ENCODE measurements at regions not wholly inside any gene's neighbourhood (a gene's known extent, or its start where the extent isn't known, plus 50 kb on each side); places are given as distances from the start of the nearest gene placed in this dataset.

DNA sequence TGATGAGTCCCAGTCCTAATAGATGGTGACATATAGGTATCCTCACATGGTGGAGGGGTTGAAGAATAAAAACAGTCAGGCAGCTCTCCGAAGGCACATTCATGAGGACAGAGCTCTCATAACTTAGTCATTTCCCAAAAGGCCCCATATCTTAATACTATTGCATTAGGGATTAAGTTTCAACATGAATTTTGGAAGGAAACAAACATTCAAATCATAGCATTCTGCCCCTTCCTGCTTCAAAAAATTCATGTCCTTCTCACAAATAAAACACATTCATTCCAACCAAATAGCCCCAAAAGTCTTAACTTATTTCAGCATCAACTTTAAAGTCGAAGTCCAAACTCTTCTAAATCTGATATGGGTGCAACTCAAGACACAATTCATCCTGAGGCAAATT, 277.2 kb upstream of the NR4A3 start:
- no peak for DNase-seq (ENCODE audit: low read depth)

DNA sequence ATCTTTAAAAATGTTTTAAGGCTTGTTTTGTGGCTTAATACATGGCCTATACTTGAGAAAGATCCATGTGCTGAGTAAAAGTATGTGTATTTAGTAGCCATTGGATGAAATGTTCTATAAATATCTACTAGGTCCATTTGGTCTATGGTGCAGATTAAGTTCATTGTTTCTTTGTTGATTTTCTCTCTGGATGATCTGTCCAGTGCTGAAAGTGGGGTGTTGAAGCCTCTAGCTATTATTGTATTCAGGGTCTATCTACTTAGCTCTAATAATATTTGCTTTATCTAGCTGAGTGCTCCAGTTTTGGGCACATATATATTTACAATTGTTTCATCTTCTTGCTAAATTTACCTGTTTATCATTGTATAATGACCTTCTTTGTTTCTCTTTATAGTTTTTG, 272.2 kb upstream of the NR4A3 start:
- no peak for DNase-seq (ENCODE audit: low read depth)

DNA sequence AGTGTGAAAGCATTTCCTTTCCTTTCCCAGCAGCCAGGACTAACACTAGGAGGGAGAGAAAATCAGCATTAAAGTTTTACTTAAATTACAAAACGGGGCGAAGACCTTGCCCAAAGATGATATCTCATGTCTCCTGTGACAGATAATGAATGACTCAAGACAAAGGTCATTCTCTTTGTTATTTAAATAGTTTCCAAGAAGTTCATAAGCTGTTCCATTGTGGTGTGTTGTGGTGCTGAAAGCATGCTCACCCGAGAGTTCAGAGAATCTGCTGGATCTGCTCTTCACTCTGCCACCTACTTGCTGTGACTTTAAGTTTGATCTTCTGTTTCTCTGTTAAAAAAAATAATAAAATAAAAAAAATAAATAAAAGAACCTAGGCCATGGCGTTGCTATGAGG, 265.9 kb upstream of the NR4A3 start:
- no peak for DNase-seq (ENCODE audit: low read depth)

GRCh38 chr9:99556998-99557397, 264.7 kb upstream of the NR4A3 start:
- DNase-seq (ENCODE audit: low read depth), result no peak

- DNase-seq (ENCODE audit: low read depth), result no peak
These were observed 263.9 kb upstream of the NR4A3 start for GRCh38 chr9:99557816-99558215.

- no peak for DNase-seq (ENCODE audit: low read depth)
These were observed 261.9 kb upstream of the NR4A3 start for GRCh38 chr9:99559776-99560175.

DNA sequence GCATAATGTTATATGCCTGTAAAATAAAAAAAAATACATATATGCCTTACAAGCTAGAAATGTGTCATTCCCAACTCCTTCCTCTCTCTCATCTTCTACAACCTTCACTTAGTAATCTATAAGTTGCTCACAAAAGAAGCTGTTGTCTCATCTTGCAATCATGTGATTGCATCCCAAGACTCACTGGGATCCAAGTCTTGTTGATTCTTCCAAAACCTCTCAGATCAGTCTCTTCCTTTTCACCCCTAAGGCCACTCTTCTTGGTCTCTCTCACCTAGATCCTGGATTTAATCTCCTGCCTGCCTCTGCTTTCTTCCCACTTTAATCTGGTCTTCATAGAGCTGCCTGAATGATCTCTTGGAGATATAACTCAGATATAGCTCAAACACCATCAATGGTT, 261.1 kb upstream of the NR4A3 start:
- no peak for DNase-seq (ENCODE audit: low read depth)

- no peak for DNase-seq (ENCODE audit: low read depth)
These were observed 260.2 kb upstream of the NR4A3 start for GRCh38 chr9:99561509-99561917.

GRCh38 chr9:99561961-99562565, 259.6 kb upstream of the NR4A3 start:
- no peak for DNase-seq (ENCODE audit: low read depth)

GRCh38 chr9:99563364-99563763, 258.3 kb upstream of the NR4A3 start:
- DNase-seq (ENCODE audit: low read depth), result no peak

- no peak for DNase-seq (ENCODE audit: low read depth)
These were observed 256.5 kb upstream of the NR4A3 start for GRCh38 chr9:99565203-99565602.

GRCh38 chr9:99567436-99567835, 254.2 kb upstream of the NR4A3 start:
- DNase-seq (ENCODE audit: low read depth), result no peak

- DNase-seq (ENCODE audit: low read depth), result no peak
These were observed 251.8 kb upstream of the NR4A3 start for GRCh38 chr9:99569840-99570239.

- no peak for DNase-seq (ENCODE audit: low read depth)
These were observed 249.1 kb upstream of the NR4A3 start for GRCh38 chr9:99572567-99572966.

- no peak for DNase-seq (ENCODE audit: low read depth)
These were observed 248.6 kb upstream of the NR4A3 start for GRCh38 chr9:99573085-99573484.

DNA sequence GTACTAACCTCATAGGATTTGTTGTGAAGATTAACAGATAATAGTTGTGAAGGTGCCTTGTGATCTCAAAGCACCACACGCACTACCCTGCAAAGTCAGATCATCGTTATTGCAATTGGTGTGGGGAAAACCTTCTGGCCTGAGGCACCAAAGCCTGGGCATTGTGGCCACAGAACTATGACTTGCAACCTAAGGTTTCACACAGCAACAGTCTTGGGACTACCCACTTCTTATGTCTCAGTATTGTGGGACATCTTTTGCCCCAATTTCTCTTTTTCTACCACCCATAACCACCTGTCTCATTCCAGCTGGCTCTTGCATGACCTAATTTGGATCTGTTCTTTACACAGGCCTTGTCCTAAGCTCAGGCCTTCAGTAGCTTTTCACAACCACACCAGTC, 247.8 kb upstream of the NR4A3 start:
- DNase-seq (ENCODE audit: low read depth), result no peak

- DNase-seq (ENCODE audit: low read depth), result no peak
These were observed 245.7 kb upstream of the NR4A3 start for GRCh38 chr9:99576002-99576401.

DNA sequence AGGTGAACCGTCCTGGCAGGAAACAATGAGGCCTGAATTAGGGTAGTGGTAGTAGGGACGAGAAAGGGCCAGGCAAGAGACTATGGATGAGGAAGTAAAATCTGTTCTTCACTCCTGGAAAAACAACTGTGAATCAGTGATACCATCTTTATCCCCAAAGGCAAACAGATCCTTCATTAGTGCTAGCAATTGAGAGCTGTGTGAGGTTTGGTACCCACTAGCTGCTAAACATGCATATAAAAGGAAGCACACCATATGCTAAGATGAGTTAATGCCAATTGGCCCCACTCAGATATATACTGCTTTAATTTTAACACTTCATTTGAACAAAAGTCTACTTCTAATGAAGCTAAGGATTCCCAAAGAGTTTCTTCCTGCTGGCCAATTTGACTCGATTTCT, 244.8 kb upstream of the NR4A3 start:
- DNase-seq (ENCODE audit: low read depth), result no peak

DNA sequence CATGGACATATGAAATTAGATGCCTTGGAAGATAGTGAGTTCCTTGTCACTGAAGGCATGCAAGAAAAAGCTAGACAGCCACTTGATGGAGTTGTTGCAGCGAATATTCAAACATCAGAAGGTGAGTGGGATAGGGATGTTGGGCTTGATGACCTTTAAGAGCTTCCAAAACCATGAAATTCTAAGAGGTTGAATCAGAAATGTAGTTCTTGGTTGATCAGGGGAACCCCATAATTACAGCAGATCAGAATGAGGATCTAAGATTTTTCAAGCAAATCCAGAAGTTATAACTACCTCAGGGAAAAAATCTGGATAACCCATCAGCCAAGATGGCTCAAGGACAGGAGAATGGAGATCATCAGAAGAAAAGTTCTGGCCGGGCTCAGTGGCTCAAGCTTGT, 244.3 kb upstream of the NR4A3 start:
- DNase-seq (ENCODE audit: low read depth), result no peak

- DNase-seq (ENCODE audit: low read depth), result no peak
These were observed 243.0 kb upstream of the NR4A3 start for GRCh38 chr9:99578666-99579065.

DNA sequence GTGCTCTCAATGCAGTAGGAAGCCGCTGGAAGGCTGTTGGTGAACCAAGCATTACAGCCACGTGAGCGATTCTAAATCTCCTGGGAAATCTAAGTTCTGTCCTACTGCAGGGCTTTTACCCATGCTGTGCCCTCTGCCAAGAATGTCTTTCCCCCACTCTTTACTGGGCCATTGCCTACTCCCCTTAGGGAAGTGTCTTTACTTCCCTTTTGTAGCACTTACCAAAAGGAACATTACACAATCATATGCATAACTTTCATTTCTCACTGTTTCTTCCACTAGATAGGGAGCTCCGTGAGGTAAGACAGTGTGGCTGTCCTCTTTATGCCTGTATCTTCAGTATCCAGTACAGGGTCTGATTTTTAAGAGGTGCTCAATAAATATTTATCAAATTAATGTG, 241.7 kb upstream of the NR4A3 start:
- DNase-seq (ENCODE audit: low read depth), result no peak

DNA sequence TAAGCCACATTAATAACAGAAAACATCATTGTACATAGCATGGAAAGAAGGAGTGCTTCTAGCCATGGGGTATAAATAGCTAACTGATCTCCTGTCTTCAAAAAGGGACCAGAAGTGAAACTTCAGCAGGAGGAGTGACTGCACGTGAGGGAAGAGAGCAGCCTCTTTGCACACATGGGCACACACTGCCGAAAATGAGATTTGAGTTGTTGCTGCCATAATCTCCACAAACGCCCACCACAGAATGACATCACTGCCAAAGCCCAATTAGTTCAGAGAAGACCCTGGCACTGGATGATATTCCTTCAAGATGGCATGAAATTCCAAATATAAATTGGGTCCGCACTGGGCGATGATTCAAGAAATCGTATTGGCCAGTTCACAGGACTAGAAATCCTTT, 238.9 kb upstream of the NR4A3 start:
- no peak for DNase-seq (ENCODE audit: low read depth)

- DNase-seq (ENCODE audit: low read depth), result no peak
These were observed 233.4 kb upstream of the NR4A3 start for GRCh38 chr9:99588299-99588698.

GRCh38 chr9:99588747-99589146, 232.9 kb upstream of the NR4A3 start:
- DNase-seq (ENCODE audit: low read depth), result no peak

DNA sequence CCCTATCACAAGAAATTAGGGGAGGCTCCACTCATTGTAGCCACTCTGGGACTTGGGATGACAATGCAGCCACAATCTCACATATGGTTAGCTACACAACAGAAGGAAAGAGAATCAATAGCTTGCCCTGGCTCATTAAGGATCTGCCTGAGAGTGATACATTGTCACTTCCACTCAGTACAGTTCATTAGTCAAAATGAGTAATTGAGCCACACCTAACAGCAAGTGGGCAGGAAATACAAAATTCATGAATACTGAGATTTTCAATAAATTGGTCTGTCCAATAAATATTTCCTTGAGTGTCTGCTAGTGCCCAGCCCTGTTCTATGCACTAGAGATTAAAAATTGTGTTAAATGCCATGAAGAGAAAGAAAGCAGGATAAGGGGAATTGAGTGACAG, 231.3 kb upstream of the NR4A3 start:
- no peak for DNase-seq (ENCODE audit: low read depth)

All from non-pigmented ciliary epithelial cell (primary cell).